Esophagus muscularis mucosa (tissue), 4 donors: ENCODE measurements at regions not wholly inside any gene's neighbourhood (a gene's known extent, or its start where the extent isn't known, plus 50 kb on each side); places are given as distances from the start of the nearest gene placed in this dataset.

Experiments used
- DNase-seq: peaks from one replicate; pipeline ENCODE4 v3.0.0-alpha.2; 2017; ENCODE audit errors: extremely low spot score
- H3K27ac ChIP-seq, 4 donors: fragments of 200-600 bp; sonication (generic); replicated peaks in 1 of 4; 1 replicate in 3 of 4; 2 replicates in 1 of 4; pipeline ENCODE4 v1.5.1; 2016 to 2019; ENCODE audit warnings: mild to moderate bottlenecking in 1 of 4
- H3K27me3 ChIP-seq, 4 donors: fragments of 200-600 bp; sonication (generic); one replicate each; pipeline versions ENCODE4 v1.5.1 to v1.6.0; 2016 to 2019
- H3K36me3 ChIP-seq, 4 donors: fragments of 200-600 bp; sonication (generic); one replicate each; pipeline ENCODE4 v1.5.1; 2016 to 2019
- H3K4me1 ChIP-seq, 4 donors: fragments of 200-600 bp; sonication (generic); one replicate each; pipeline ENCODE4 v1.5.1; 2016 to 2019
- H3K4me3 ChIP-seq, 4 donors: fragments of 200-600 bp; sonication (generic); 1 replicate in 2 of 4; 2 replicates in 2 of 4; pipeline ENCODE4 v1.5.1; 2016 to 2019; ENCODE audit warnings: mild to moderate bottlenecking in 4 of 4, moderate library complexity in 1 of 4
- H3K9me3 ChIP-seq, 4 donors: fragments of 200-600 bp; sonication (generic); 1 replicate in 3 of 4; 2 replicates in 1 of 4; pipeline ENCODE4 v1.5.1; 2016 to 2019
- CTCF ChIP-seq, 3 experiments: fragments of 200-600 bp in 2 of 3; fragments of 450-650 bp in 1 of 3; sonication (generic) in 2 of 3; IDR thresholded peaks; one replicate each; pipeline ENCODE4 v1.5.1; 2017 to 2019; ENCODE audit warnings: antibody characterized with exemption in 3 of 3, mild to moderate bottlenecking in 2 of 3, moderate library complexity in 1 of 3
- EP300 ChIP-seq: sonication (generic); formaldehyde crosslinking; IDR thresholded peaks from one replicate; pipeline ENCODE4 v1.6.1; 2017; ENCODE audit warnings: antibody characterized with exemption
- POLR2A ChIP-seq: fragments of 450-650 bp; IDR thresholded peaks from one replicate; pipeline ENCODE4 v1.6.1; 2017; ENCODE audit warnings: antibody characterized with exemption, moderate library complexity, mild to moderate bottlenecking, low read depth
- POLR2AphosphoS5 ChIP-seq, 2 donors: sonication (generic); formaldehyde crosslinking; IDR thresholded peaks; one replicate each; pipeline ENCODE4 v1.6.1; 2017; ENCODE audit warnings: antibody characterized with exemption in 2 of 2
- WGBS: methylation state at CpG from one replicate; pipeline ENCODE4 v1.1.5; 2018; 5-methylcytosine and 5-hydroxymethylcytosine counted together
- intact Hi-C: fragments of 100-400 bp; cut with DNase I; formaldehyde crosslinking; loops from one replicate; pipeline ENCODE4 v1.15.1; 2023

- TF ChIP-seq POLR2A (no peak), POLR2AphosphoS5 (IDR thresholded peaks at IDR 0.05) (no peak), CTCF (IDR thresholded peaks at IDR 0.05) (no peak), EP300 (no peak)
- H3K4me1 ChIP-seq: no peaks in the 10 kb centered on the region
- no peaks in the 10 kb centered on the region for H3K36me3 ChIP-seq
- no peaks in the 10 kb centered on the region for H3K27me3 ChIP-seq
- intact Hi-C loops: no loop called here
- no peaks in the 10 kb centered on the region for H3K9me3 ChIP-seq
- DNase-seq: no peak
- 33% methylated on average over 1 of the region's 1 CpG for WGBS
- H3K4me3 ChIP-seq: no peak overlapping the region
- H3K27ac ChIP-seq: no peak overlapping the region
Measured at GRCh38 chr1:105419030-105419429, 1637.4 kb upstream of the PRMT6 start.

- Histone ChIP-seq H3K27ac (no peak overlapping the region), H3K36me3 (no peaks in the 10 kb centered on the region), H3K4me3 (no peak overlapping the region), H3K4me1 (no peaks in the 10 kb centered on the region), H3K9me3 (no peaks in the 10 kb centered on the region), H3K27me3 (no peaks in the 10 kb centered on the region)
- no peak for DNase-seq
- intact Hi-C loops: no loop called here
- WGBS: 45% methylated on average over 2 of the region's 2 CpGs
- TF ChIP-seq CTCF (IDR thresholded peaks at IDR 0.05): no peak
- TF ChIP-seq EP300: no peak
- no peak for TF ChIP-seq POLR2AphosphoS5 (IDR thresholded peaks at IDR 0.05)
- no peak for TF ChIP-seq POLR2A
Measured at GRCh38 chr1:105427543-105427942, 1628.9 kb upstream of the PRMT6 start.

GRCh38 chr1:105436589-105437259 is 1619.8 kb upstream of the PRMT6 start:
- intact Hi-C loops: no loop called here
- no peak overlapping the region for H3K27ac ChIP-seq
- no peaks in the 10 kb centered on the region for H3K27me3 ChIP-seq
- H3K9me3 ChIP-seq: no peaks in the 10 kb centered on the region
- DNase-seq: peak; percentile 53
- WGBS: 91% methylated on average over 7 of the region's 7 CpGs
- H3K4me3 ChIP-seq: no peak overlapping the region
- no peaks in the 10 kb centered on the region for H3K36me3 ChIP-seq
- TF ChIP-seq EP300 (no peak), POLR2A (no peak), CTCF (IDR thresholded peaks at IDR 0.05) (no peak), POLR2AphosphoS5 (IDR thresholded peaks at IDR 0.05) (no peak)
- H3K4me1 ChIP-seq: no peaks in the 10 kb centered on the region

GRCh38 chr1:105437847-105438246 is 1618.6 kb upstream of the PRMT6 start:
- Histone ChIP-seq H3K4me1 (no peaks in the 10 kb centered on the region), H3K27me3 (no peaks in the 10 kb centered on the region), H3K4me3 (no peak overlapping the region), H3K36me3 (no peaks in the 10 kb centered on the region), H3K9me3 (no peaks in the 10 kb centered on the region), H3K27ac (no peak overlapping the region)
- TF ChIP-seq POLR2AphosphoS5 (IDR thresholded peaks at IDR 0.05) (no peak), EP300 (no peak), POLR2A (no peak), CTCF (IDR thresholded peaks at IDR 0.05) (no peak)
- 77% methylated on average over 1 of the region's 1 CpG for WGBS
- peak; percentile 66 for DNase-seq
- intact Hi-C loops: no loop called here

- no peak overlapping the region for H3K4me3 ChIP-seq
- no peak overlapping the region for H3K27ac ChIP-seq
- no peaks in the 10 kb centered on the region for H3K27me3 ChIP-seq
- 62% methylated on average over 4 of the region's 4 CpGs for WGBS
- intact Hi-C loops: no loop called here
- TF ChIP-seq EP300 (no peak), POLR2AphosphoS5 (IDR thresholded peaks at IDR 0.05) (no peak), CTCF (IDR thresholded peaks at IDR 0.05) (no peak), POLR2A (no peak)
- H3K4me1 ChIP-seq: no peaks in the 10 kb centered on the region
- H3K9me3 ChIP-seq: no peaks in the 10 kb centered on the region
- DNase-seq: no peak
- H3K36me3 ChIP-seq: no peaks in the 10 kb centered on the region
Measured at GRCh38 chr1:105442901-105443300, 1613.6 kb upstream of the PRMT6 start.
